ENCODE measurements at regions not wholly inside any gene's neighbourhood (a gene's known extent, or its start where the extent isn't known, plus 50 kb on each side); places are given as distances from the start of the nearest gene placed in this dataset.
"Not testable (repeated sequence)": the region's sequence is repeated elsewhere in the genome, so short reads cannot be mapped to it uniquely, and the experiment has no call there.

DNA sequence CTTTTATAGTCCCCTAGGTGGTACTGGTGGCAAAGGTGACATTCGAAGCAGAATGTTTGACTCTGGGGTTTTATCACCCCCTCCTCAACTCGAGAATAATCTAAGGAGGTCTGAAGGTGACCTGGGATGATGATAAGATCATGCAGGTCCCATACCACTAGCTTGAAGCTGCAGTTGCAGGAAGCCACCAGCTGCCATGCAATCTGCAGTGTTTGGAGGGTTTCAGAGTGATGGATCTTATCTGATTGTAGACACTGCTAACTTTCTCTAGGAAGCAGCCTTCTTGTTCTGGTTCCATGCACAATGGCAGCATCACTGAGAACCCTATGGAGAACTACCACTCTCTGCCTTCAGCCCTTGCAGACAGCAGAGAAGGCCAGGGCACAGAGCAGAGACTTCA lies 59.4 kb upstream of the LRPPRC start:
- no peak for DNase-seq
- no peaks in the 10 kb centered on the region for H3K36me3 ChIP-seq (replicated peaks in 1 of 2)
- no peak overlapping the region for H3K27ac ChIP-seq
- H3K4me3 ChIP-seq = no peak overlapping the region
- H3K9me3 ChIP-seq (replicated peaks in 1 of 3) = no peaks in the 10 kb centered on the region
- intact Hi-C loops (cut with DNase I) = no loop called here
- no peaks in the 10 kb centered on the region for H3K27me3 ChIP-seq
- no peaks in the 10 kb centered on the region for H3K4me1 ChIP-seq (replicated peaks in 1 of 2)
- WGBS, 4 donors = 36 to 51% (median 46%) methylated on average over 2 of the region's 2 CpGs
- no peak for TF ChIP-seq POLR2A (IDR thresholded peaks at IDR 0.05)
- TF ChIP-seq, protein P1, sequence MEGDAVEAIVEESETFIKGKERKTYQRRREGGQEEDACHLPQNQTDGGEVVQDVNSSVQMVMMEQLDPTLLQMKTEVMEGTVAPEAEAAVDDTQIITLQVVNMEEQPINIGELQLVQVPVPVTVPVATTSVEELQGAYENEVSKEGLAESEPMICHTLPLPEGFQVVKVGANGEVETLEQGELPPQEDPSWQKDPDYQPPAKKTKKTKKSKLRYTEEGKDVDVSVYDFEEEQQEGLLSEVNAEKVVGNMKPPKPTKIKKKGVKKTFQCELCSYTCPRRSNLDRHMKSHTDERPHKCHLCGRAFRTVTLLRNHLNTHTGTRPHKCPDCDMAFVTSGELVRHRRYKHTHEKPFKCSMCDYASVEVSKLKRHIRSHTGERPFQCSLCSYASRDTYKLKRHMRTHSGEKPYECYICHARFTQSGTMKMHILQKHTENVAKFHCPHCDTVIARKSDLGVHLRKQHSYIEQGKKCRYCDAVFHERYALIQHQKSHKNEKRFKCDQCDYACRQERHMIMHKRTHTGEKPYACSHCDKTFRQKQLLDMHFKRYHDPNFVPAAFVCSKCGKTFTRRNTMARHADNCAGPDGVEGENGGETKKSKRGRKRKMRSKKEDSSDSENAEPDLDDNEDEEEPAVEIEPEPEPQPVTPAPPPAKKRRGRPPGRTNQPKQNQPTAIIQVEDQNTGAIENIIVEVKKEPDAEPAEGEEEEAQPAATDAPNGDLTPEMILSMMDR (IDR thresholded peaks at IDR 0.05) = no peak

- Histone ChIP-seq H3K4me1 (replicated peaks in 1 of 2) (no peaks in the 10 kb centered on the region), H3K36me3 (replicated peaks in 1 of 2) (no peaks in the 10 kb centered on the region), H3K27me3 (no peaks in the 10 kb centered on the region), H3K9me3 (replicated peaks in 1 of 3) (no peaks in the 10 kb centered on the region), H3K4me3 (no peak overlapping the region), H3K27ac (no peak overlapping the region)
- intact Hi-C loops (cut with DNase I) = no loop called here
- TF ChIP-seq POLR2A (IDR thresholded peaks at IDR 0.05) = no peak
- TF ChIP-seq, protein P1 (IDR thresholded peaks at IDR 0.05) = no peak
- DNase-seq = no peak
- WGBS, 4 donors = 87 to 91% (median 89%) methylated on average over 7 of the region's 7 CpGs
Measured at GRCh38 chr2:44055664-44056063, 59.9 kb upstream of the LRPPRC start.

GRCh38 chr2:44056947-44057346 lies 61.2 kb upstream of the LRPPRC start:
- H3K4me3 ChIP-seq = no peak overlapping the region
- no peaks in the 10 kb centered on the region for H3K36me3 ChIP-seq (replicated peaks in 1 of 2)
- DNase-seq = no peak
- TF ChIP-seq, protein P1 (IDR thresholded peaks at IDR 0.05) = no peak
- no peak for TF ChIP-seq POLR2A (IDR thresholded peaks at IDR 0.05)
- H3K27ac ChIP-seq = no peak overlapping the region
- 62 to 87% (median 78%) methylated on average over 2 of the region's 2 CpGs for WGBS, 4 donors
- H3K9me3 ChIP-seq (replicated peaks in 1 of 3) = no peaks in the 10 kb centered on the region
- no peaks in the 10 kb centered on the region for H3K4me1 ChIP-seq (replicated peaks in 1 of 2)
- H3K27me3 ChIP-seq = no peaks in the 10 kb centered on the region
- intact Hi-C loops (cut with DNase I) = no loop called here

DNA sequence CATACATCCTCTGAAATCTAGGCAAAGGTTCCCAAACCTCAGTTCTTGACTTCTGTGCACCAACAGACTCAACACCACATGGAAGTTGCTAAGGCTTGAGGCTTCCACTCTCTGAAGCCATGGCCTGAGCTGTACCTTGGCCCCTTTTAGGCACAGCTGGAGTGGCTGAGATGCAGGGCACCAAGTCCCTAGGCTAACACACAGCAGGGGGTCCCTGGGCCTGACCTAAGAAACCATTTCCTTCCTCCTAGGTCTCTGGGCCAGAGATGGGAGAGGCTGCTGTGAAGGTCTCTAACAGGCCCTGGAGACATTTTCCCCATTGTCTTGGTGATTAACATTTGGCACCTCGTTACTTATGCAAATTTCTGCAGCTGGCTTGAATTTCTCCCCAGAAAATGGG lies 64.5 kb upstream of the LRPPRC start:
- H3K27ac ChIP-seq; H3K36me3 ChIP-seq (replicated peaks in 1 of 2); H3K9me3 ChIP-seq (replicated peaks in 1 of 3); intact Hi-C loops (cut with DNase I); H3K4me1 ChIP-seq (replicated peaks in 1 of 2); DNase-seq; H3K4me3 ChIP-seq; H3K27me3 ChIP-seq: not testable (repeated sequence)
- WGBS, 4 donors = 30 to 62% (median 43%) methylated on average over 1 of the region's 1 CpG

DNA sequence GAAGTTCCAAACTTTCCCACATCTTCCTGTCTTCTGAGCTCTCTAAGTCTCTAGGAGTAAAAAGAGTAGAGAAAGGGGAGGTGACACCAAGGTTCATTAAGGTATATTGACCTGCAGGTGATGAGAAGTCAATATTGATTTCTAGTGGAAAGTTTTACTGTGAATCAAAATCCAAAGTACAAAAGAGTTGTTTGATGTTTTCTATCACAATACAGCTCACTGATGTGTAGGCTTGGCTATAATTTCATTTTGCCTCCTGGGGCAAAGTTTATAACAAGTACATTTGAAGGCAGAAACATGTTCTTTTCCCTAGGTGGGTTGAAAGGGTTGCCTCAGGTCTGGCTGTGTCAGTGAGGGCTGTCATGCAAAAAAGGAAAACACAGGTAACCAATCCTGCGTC lies 65.2 kb upstream of the LRPPRC start:
- Histone ChIP-seq H3K27ac (no peak overlapping the region), H3K9me3 (replicated peaks in 1 of 3) (no peaks in the 10 kb centered on the region), H3K4me3 (no peak overlapping the region), H3K36me3 (replicated peaks in 1 of 2) (no peaks in the 10 kb centered on the region), H3K4me1 (replicated peaks in 1 of 2) (no peaks in the 10 kb centered on the region), H3K27me3 (no peaks in the 10 kb centered on the region)
- no peak for DNase-seq
- WGBS, 4 donors = 88 to 100% (median 98%) methylated on average over 1 of the region's 1 CpG
- intact Hi-C loops (cut with DNase I) = no loop called here
- no peak for TF ChIP-seq POLR2A (IDR thresholded peaks at IDR 0.05)
- TF ChIP-seq, protein P1 (IDR thresholded peaks at IDR 0.05) = no peak

Data from adrenal gland (tissue), 9 donors.